CD8-positive, alpha-beta memory T cell (primary cell): ENCODE measurements at regions not wholly inside any gene's neighbourhood (a gene's known extent, or its start where the extent isn't known, plus 50 kb on each side); places are given as distances from the start of the nearest gene placed in this dataset.
"Not testable (repeated sequence)": the region's sequence is repeated elsewhere in the genome, so short reads cannot be mapped to it uniquely, and the experiment has no call there.

Source experiments
- CTCF ChIA-PET: fragments of 350-600 bp; sonication (Branson Sonifier 250); formaldehyde crosslinking; loops from one replicate; lab custom pipeline; 2021; ENCODE audit warnings: antibody characterized with exemption; lab: Charles Lee
- POLR2A ChIA-PET: fragments of 350-600 bp; sonication (Branson Sonifier 250); formaldehyde crosslinking; loops from one replicate; lab custom pipeline; 2021; ENCODE audit warnings: antibody characterized with exemption; lab: Charles Lee
- DNase-seq, 5 donors: peaks; one replicate each; pipeline versions ENCODE4 v3.0.0 to v3.0.0-alpha.2; 2020 to 2022; ENCODE audit warnings: mixed read lengths in 1 of 5
- H3K27ac ChIP-seq: one replicate; pipeline ENCODE4 v1.7.0; 2013; ENCODE audit warnings: low read depth, mild to moderate bottlenecking, low read length, moderate library complexity
- H3K27me3 ChIP-seq: 2 replicates; pipeline ENCODE4 v1.7.0; 2013; ENCODE audit warnings: low read length, mild to moderate bottlenecking; ENCODE audit not compliant: insufficient read depth, poor library complexity, severe bottlenecking
- H3K36me3 ChIP-seq: 2 replicates; pipeline ENCODE4 v1.7.0; 2013; ENCODE audit warnings: mild to moderate bottlenecking, low read length, moderate library complexity; ENCODE audit not compliant: insufficient read depth
- H3K4me1 ChIP-seq: 2 replicates; pipeline ENCODE4 v1.7.0; 2013; ENCODE audit warnings: mild to moderate bottlenecking, low read length, moderate library complexity; ENCODE audit not compliant: insufficient read depth
- H3K4me3 ChIP-seq: 2 replicates; pipeline ENCODE4 v1.7.0; 2013; ENCODE audit warnings: mild to moderate bottlenecking, low read length
- H3K9me3 ChIP-seq: 2 replicates; pipeline ENCODE4 v1.7.0; 2013; ENCODE audit warnings: mild to moderate bottlenecking, low read length
- H3K27ac Mint-ChIP-seq, 8 donors: one replicate each; pipeline ENCODE4 v1.8.0; 2020 to 2021; ENCODE audit warnings: mixed read lengths in 8 of 8, mild to moderate bottlenecking in 6 of 8, inconsistent platforms in 3 of 8, moderate library complexity in 3 of 8
- H3K27me3 Mint-ChIP-seq, 2 donors: one replicate each; pipeline ENCODE4 v1.8.0; 2020 to 2021; ENCODE audit warnings: mixed read lengths in 2 of 2, mild to moderate bottlenecking in 1 of 2, moderate library complexity in 1 of 2
- H3K36me3 Mint-ChIP-seq, 3 donors: one replicate each; pipeline ENCODE4 v1.8.0; 2020 to 2021; ENCODE audit warnings: mixed read lengths in 3 of 3, inconsistent platforms in 1 of 3, mild to moderate bottlenecking in 1 of 3
- H3K4me1 Mint-ChIP-seq, 3 donors: one replicate each; pipeline ENCODE4 v1.8.0; 2020 to 2021; ENCODE audit warnings: mixed read lengths in 3 of 3, inconsistent platforms in 1 of 3, mild to moderate bottlenecking in 1 of 3
- H3K4me3 Mint-ChIP-seq, 7 donors: one replicate each; pipeline ENCODE4 v1.8.0; 2020 to 2021; ENCODE audit warnings: mixed read lengths in 7 of 7, mild to moderate bottlenecking in 6 of 7, moderate library complexity in 4 of 7, inconsistent platforms in 2 of 7
- H3K9me3 Mint-ChIP-seq, 5 donors: one replicate each; pipeline ENCODE4 v1.8.0; 2020 to 2022; ENCODE audit warnings: mixed read lengths in 5 of 5, mild to moderate bottlenecking in 3 of 5, moderate library complexity in 2 of 5, inconsistent platforms in 1 of 5

- DNase-seq: no peak
- Mint-ChIP-seq H3K27me3 (peaks cover 0 to 3% of the 10 kb centered on the region in 2 donors), H3K36me3 (no peaks in the 10 kb centered on the region), H3K4me3 (no peak overlapping the region), H3K27ac (no peak overlapping the region), H3K4me1 (no peaks in the 10 kb centered on the region), H3K9me3 (no peaks in the 10 kb centered on the region)
- no peak overlapping the region for H3K4me3 ChIP-seq
- H3K4me1 ChIP-seq: no peaks in the 10 kb centered on the region
- H3K27ac ChIP-seq: no peak overlapping the region
- H3K36me3 ChIP-seq: no peaks in the 10 kb centered on the region
- CTCF ChIA-PET: no interaction called here
- H3K27me3 ChIP-seq: no peaks in the 10 kb centered on the region
- H3K9me3 ChIP-seq: no peaks in the 10 kb centered on the region
- POLR2A ChIA-PET: no interaction called here
These were observed 282.8 kb downstream of the PHF14 start for GRCh38 chr7:11256501-11256900.

- Mint-ChIP-seq H3K27ac (no peak overlapping the region), H3K27me3 (peaks cover 0 to 2% of the 10 kb centered on the region in 2 donors)
These were observed 287.8 kb downstream of the PHF14 start for GRCh38 chr7:11261470-11261869.

GRCh38 chr7:11266101-11266500, 292.4 kb downstream of the PHF14 start:
- peaks cover 0 to 2% (median 0%) of the 10 kb centered on the region in 5 donors for H3K9me3 Mint-ChIP-seq
- H3K27me3 Mint-ChIP-seq: peaks cover 0 to 2% of the 10 kb centered on the region in 2 donors
- POLR2A ChIA-PET: no interaction called here
- Histone ChIP-seq H3K27me3 (no peaks in the 10 kb centered on the region), H3K4me3 (no peak overlapping the region), H3K9me3 (no peaks in the 10 kb centered on the region), H3K4me1 (no peaks in the 10 kb centered on the region), H3K27ac (no peak overlapping the region), H3K36me3 (no peaks in the 10 kb centered on the region)
- H3K4me3 Mint-ChIP-seq: no peak overlapping the region
- no peak for DNase-seq
- H3K27ac Mint-ChIP-seq: no peak overlapping the region
- CTCF ChIA-PET: no interaction called here
- H3K4me1 Mint-ChIP-seq: no peaks in the 10 kb centered on the region
- H3K36me3 Mint-ChIP-seq: no peaks in the 10 kb centered on the region

More at GRCh38 chr7:11261470-11261869, 287.8 kb downstream of the PHF14 start:
- Mint-ChIP-seq H3K36me3 (no peaks in the 10 kb centered on the region), H3K9me3 (no peaks in the 10 kb centered on the region), H3K4me3 (no peak overlapping the region), H3K4me1 (no peaks in the 10 kb centered on the region)
- ChIA-PET POLR2A (no interaction called here), CTCF (no interaction called here)
- Histone ChIP-seq H3K4me1 (no peaks in the 10 kb centered on the region), H3K9me3 (no peaks in the 10 kb centered on the region), H3K27me3 (no peaks in the 10 kb centered on the region), H3K36me3 (no peaks in the 10 kb centered on the region), H3K27ac (no peak overlapping the region), H3K4me3 (no peak overlapping the region)
- DNase-seq: no peak

DNA sequence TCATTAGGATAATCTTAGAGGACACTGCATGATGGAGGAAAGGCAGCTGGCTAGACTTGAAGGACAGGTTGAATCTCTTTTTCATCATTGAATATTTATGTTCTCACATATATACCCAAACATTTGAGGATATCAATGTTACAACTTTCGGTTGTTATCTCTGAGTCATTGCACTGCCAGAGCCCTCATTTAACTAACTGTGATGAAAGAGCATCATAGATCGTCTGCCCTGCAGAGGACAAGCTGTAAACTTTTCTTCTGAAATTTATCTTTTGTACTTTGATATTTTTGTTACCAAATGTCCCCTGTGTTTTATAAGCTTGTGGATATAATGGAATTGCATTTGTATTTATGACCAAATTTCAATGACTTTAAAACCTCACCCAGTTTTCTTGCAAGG, 298.7 kb downstream of the PHF14 start:
- POLR2A ChIA-PET: no interaction called here
- Histone ChIP-seq H3K4me1 (no peaks in the 10 kb centered on the region), H3K27me3 (no peaks in the 10 kb centered on the region), H3K4me3 (no peak overlapping the region), H3K27ac (no peak overlapping the region), H3K9me3 (no peaks in the 10 kb centered on the region), H3K36me3 (no peaks in the 10 kb centered on the region)
- H3K36me3 Mint-ChIP-seq: no peaks in the 10 kb centered on the region
- no peak for DNase-seq
- H3K27me3 Mint-ChIP-seq: no peaks in the 10 kb centered on the region
- no peak overlapping the region for H3K4me3 Mint-ChIP-seq
- CTCF ChIA-PET: no interaction called here
- no peak overlapping the region for H3K27ac Mint-ChIP-seq
- peaks cover 0 to 2% (median 0%) of the 10 kb centered on the region in 5 donors for H3K9me3 Mint-ChIP-seq
- no peaks in the 10 kb centered on the region for H3K4me1 Mint-ChIP-seq

- ChIA-PET POLR2A (no interaction called here), CTCF (no interaction called here)
- H3K27ac ChIP-seq: no peak overlapping the region
- no peak overlapping the region for H3K4me3 ChIP-seq
- DNase-seq: no peak
- no peaks in the 10 kb centered on the region for H3K9me3 ChIP-seq
- H3K27me3 ChIP-seq: no peaks in the 10 kb centered on the region
- Mint-ChIP-seq H3K4me3 (no peak overlapping the region), H3K36me3 (no peaks in the 10 kb centered on the region), H3K27ac (no peak overlapping the region), H3K4me1 (no peaks in the 10 kb centered on the region), H3K9me3 (peaks cover 0 to 2% (median 0%) of the 10 kb centered on the region in 5 donors), H3K27me3 (no peaks in the 10 kb centered on the region)
- no peaks in the 10 kb centered on the region for H3K4me1 ChIP-seq
- H3K36me3 ChIP-seq: no peaks in the 10 kb centered on the region
These were observed 300.4 kb downstream of the PHF14 start for GRCh38 chr7:11274074-11274473.

GRCh38 chr7:11281953-11282352, 308.3 kb downstream of the PHF14 start:
- Mint-ChIP-seq H3K4me1 (no peaks in the 10 kb centered on the region), H3K4me3 (no peak overlapping the region), H3K36me3 (no peaks in the 10 kb centered on the region), H3K27ac (no peak overlapping the region), H3K27me3 (peaks cover 2 to 4% of the 10 kb centered on the region in 2 donors), H3K9me3 (peaks cover 0 to 8% (median 3%) of the 10 kb centered on the region in 5 donors)
- no peaks in the 10 kb centered on the region for H3K9me3 ChIP-seq
- H3K4me1 ChIP-seq: no peaks in the 10 kb centered on the region
- no peak overlapping the region for H3K4me3 ChIP-seq
- CTCF ChIA-PET: no interaction called here
- POLR2A ChIA-PET: no interaction called here
- no peaks in the 10 kb centered on the region for H3K27me3 ChIP-seq
- DNase-seq: no peak
- H3K36me3 ChIP-seq: no peaks in the 10 kb centered on the region
- H3K27ac ChIP-seq: no peak overlapping the region

DNA sequence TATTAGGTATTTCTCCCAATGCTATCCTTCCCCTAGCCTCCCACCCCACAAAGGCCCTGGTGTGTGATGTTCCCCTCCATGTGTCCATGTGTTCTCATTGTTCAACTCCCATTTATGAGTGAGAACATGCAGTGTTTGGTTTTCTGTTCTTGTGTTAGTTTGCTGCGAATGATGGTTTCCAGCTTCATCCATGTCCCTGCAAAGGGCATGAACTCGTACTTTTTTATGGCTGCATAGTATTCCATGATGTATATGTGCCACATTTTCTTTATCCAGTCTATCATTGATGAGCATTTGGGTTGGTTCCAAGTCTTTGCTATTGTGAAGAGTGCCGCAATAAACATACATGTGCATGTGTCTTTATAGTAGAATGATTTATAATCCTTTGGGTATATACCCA, 309.9 kb downstream of the PHF14 start:
- H3K4me3 ChIP-seq, H3K36me3 Mint-ChIP-seq, H3K27me3 Mint-ChIP-seq, H3K4me1 Mint-ChIP-seq, H3K9me3 ChIP-seq, H3K27ac ChIP-seq, CTCF ChIA-PET, H3K27me3 ChIP-seq, H3K9me3 Mint-ChIP-seq, DNase-seq, H3K36me3 ChIP-seq, POLR2A ChIA-PET, H3K4me3 Mint-ChIP-seq, H3K27ac Mint-ChIP-seq, H3K4me1 ChIP-seq: not testable (repeated sequence)

DNA sequence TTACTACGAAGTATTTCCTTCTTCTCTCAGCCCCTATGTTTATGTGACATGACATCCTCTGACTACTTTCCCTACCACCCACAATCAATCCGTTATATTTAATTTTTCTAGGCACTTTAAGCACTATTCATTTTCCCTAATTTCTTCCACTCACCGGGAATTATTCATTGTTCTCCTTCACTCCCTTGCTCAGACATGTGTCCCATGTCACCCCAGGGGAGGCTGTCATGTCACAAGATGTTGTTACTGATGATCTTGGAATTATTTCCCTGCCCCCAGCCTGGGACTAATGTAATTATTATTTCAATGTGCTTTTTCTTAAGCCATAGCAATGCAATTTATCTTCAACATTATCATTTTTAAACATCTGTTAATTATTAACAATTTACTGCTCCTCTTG, 317.2 kb downstream of the PHF14 start:
- Histone ChIP-seq H3K9me3 (no peaks in the 10 kb centered on the region), H3K27me3 (no peaks in the 10 kb centered on the region), H3K36me3 (no peaks in the 10 kb centered on the region), H3K27ac (no peak overlapping the region), H3K4me1 (no peaks in the 10 kb centered on the region), H3K4me3 (no peak overlapping the region)
- H3K4me3 Mint-ChIP-seq: no peak overlapping the region
- H3K27me3 Mint-ChIP-seq: peaks cover 0 to 4% of the 10 kb centered on the region in 2 donors
- ChIA-PET CTCF (no interaction called here), POLR2A (no interaction called here)
- no peaks in the 10 kb centered on the region for H3K4me1 Mint-ChIP-seq
- H3K9me3 Mint-ChIP-seq: peaks cover 0 to 3% (median 0%) of the 10 kb centered on the region in 5 donors
- no peak for DNase-seq
- no peaks in the 10 kb centered on the region for H3K36me3 Mint-ChIP-seq
- H3K27ac Mint-ChIP-seq: no peak overlapping the region

DNA sequence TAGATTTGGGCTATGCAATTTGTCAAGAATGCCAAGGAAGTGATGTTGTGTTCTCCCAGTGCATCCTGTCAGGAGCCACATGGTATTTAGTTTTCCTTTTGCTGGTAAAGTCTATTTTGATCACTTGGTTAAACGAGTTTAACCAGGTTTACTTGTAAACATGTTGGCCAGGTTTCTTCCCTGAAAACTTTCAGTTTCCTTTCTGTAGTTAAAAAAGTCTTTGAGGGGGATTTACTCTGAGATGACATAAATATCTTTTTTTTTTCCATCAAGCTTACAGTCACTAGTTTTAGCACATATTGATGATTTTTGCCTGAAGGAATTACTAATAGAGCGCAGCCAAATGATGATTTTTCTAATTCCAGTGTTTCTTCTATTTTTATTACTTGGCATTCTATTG, 320.5 kb downstream of the PHF14 start:
- H3K36me3 Mint-ChIP-seq: no peaks in the 10 kb centered on the region
- Histone ChIP-seq H3K27me3 (no peaks in the 10 kb centered on the region), H3K9me3 (no peaks in the 10 kb centered on the region), H3K36me3 (no peaks in the 10 kb centered on the region), H3K27ac (no peak overlapping the region), H3K4me3 (no peak overlapping the region), H3K4me1 (no peaks in the 10 kb centered on the region)
- no peak for DNase-seq
- peaks cover 0 to 4% (median 0%) of the 10 kb centered on the region in 5 donors for H3K9me3 Mint-ChIP-seq
- no peaks in the 10 kb centered on the region for H3K4me1 Mint-ChIP-seq
- ChIA-PET POLR2A (no interaction called here), CTCF (no interaction called here)
- H3K4me3 Mint-ChIP-seq: no peak overlapping the region
- H3K27ac Mint-ChIP-seq: no peak overlapping the region
- no peaks in the 10 kb centered on the region for H3K27me3 Mint-ChIP-seq
